Gastroesophageal sphincter (tissue), 3 donors: ENCODE measurements at regions not wholly inside any gene's neighbourhood (a gene's known extent, or its start where the extent isn't known, plus 50 kb on each side); places are given as distances from the start of the nearest gene placed in this dataset.

Experiments
- CTCF ChIP-seq, 4 experiments: fragments of 200-600 bp in 2 of 4; fragments of 450-650 bp in 2 of 4; sonication (generic) in 1 of 4; IDR thresholded peaks; one replicate each; pipeline ENCODE4 v1.5.1; 2017 to 2019; ENCODE audit warnings: antibody characterized with exemption in 4 of 4, mild to moderate bottlenecking in 2 of 4, moderate library complexity in 2 of 4
- EP300 ChIP-seq: sonication (generic); formaldehyde crosslinking; IDR thresholded peaks from one replicate; pipeline ENCODE4 v1.6.1; 2017; ENCODE audit warnings: antibody characterized with exemption, mild to moderate bottlenecking
- POLR2A ChIP-seq, 2 donors: fragments of 450-650 bp; IDR thresholded peaks; one replicate each; pipeline ENCODE4 v1.6.1; 2017; ENCODE audit warnings: antibody characterized with exemption in 2 of 2, mild to moderate bottlenecking in 2 of 2, moderate library complexity in 1 of 2
- POLR2AphosphoS5 ChIP-seq: sonication (generic); formaldehyde crosslinking; IDR thresholded peaks from one replicate; pipeline ENCODE4 v1.6.1; 2017; ENCODE audit warnings: antibody characterized with exemption

GRCh38 chr20:48236000-48236970, 451.0 kb upstream of the SULF2 start:
- TF ChIP-seq CTCF (IDR thresholded peaks at IDR 0.05), result no peak
- no peak for TF ChIP-seq POLR2A (IDR thresholded peaks at IDR 0.05)
- TF ChIP-seq POLR2AphosphoS5, result peak; percentile 21
- TF ChIP-seq EP300, result no peak
